ENCODE measurements at regions not wholly inside any gene's neighbourhood (a gene's known extent, or its start where the extent isn't known, plus 50 kb on each side); places are given as distances from the start of the nearest gene placed in this dataset.
"Not testable (repeated sequence)": the region's sequence is repeated elsewhere in the genome, so short reads cannot be mapped to it uniquely, and the experiment has no call there.

DNA sequence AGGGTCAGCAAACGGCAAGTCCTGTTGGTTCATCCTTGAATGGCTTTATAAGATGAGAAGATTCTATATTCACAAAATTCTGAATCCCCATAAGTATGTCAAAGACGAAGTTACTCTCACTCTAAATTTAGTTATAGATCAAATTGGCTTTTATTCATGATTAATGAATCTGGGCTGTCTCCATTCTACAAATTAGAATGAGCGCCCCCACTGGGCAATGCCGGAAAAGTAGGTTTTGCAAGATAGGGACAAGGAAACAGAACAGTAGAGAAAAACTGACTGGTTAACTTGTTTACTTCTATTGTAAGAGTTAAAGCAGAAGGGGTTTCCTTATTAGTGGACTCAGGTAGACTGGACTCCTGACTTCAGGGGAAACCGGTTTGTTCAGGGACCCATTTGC lies 100.3 kb downstream of the F11 start:
- H3K36me3 ChIP-seq, result no peaks in the 10 kb centered on the region
- no peak overlapping the region for H3K27ac ChIP-seq
- DNase-seq (no peak), ATAC-seq (no peak)
- H3K9me3 ChIP-seq, result peaks cover 0 to 46% (median 25%) of the 10 kb centered on the region in 12 donors
- H3K4me3 ChIP-seq, result no peak overlapping the region
- TF ChIP-seq CTCF (IDR thresholded peaks at IDR 0.05) (no peak), POLR2A (IDR thresholded peaks at IDR 0.05) (no peak)
- H3K4me1 ChIP-seq, result no peaks in the 10 kb centered on the region
- no peaks in the 10 kb centered on the region for H3K27me3 ChIP-seq
- intact Hi-C loops (cut with DNase I), result no loop called here
- WGBS, 4 donors, result 89 to 92% (median 90%) methylated on average over 5 of the region's 5 CpGs

- ATAC-seq; H3K27ac ChIP-seq; H3K27me3 ChIP-seq; DNase-seq; H3K4me1 ChIP-seq; intact Hi-C loops (cut with DNase I); H3K36me3 ChIP-seq; H3K4me3 ChIP-seq: not testable (repeated sequence)
- 80 to 89% (median 86%) methylated on average over 6 of the region's 6 CpGs for WGBS, 4 donors
- H3K9me3 ChIP-seq, result peaks cover 0 to 50% (median 25%) of the 10 kb centered on the region in 12 donors
Measured at GRCh38 chr4:186363038-186363437, 97.0 kb downstream of the F11 start.

GRCh38 chr4:186360551-186360950 lies 94.6 kb downstream of the F11 start:
- intact Hi-C loops (cut with DNase I), result no loop called here
- ATAC-seq, result no peak
- H3K9me3 ChIP-seq, result peaks cover 0 to 48% (median 25%) of the 10 kb centered on the region in 12 donors
- 76 to 82% (median 81%) methylated on average over 4 of the region's 4 CpGs for WGBS, 4 donors
- no peak for TF ChIP-seq POLR2A (IDR thresholded peaks at IDR 0.05)
- no peak for TF ChIP-seq CTCF (IDR thresholded peaks at IDR 0.05)
- no peak for DNase-seq
- H3K4me3 ChIP-seq, result no peak overlapping the region
- no peaks in the 10 kb centered on the region for H3K36me3 ChIP-seq
- H3K4me1 ChIP-seq, result no peaks in the 10 kb centered on the region
- no peak overlapping the region for H3K27ac ChIP-seq
- H3K27me3 ChIP-seq, result no peaks in the 10 kb centered on the region

DNA sequence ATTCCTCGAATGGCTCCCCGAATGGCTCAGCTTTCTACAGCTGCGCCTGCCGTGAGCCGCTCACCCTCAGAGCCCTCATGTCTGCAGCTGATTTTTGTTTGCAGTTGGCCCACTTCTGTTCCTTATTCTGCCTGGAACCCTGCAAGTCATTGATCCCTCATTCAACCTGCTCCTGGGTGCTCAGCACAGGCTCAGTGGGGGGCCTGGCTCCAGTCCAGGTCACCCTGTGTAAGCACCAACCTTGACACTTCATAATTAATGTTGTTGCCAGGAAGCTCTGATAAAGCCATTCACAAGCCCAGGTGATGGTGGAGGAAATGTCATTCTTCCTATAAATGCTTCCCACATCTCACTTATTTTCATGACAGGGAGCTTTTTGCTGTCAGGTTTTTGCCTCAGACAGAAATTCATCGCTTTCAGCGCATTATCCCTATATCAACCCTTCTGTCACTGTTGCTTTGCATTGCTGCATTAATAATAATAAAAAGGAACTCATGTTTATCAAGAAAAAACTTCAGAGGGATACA lies 85.7 kb downstream of the F11 start:
- ATAC-seq (no peak), DNase-seq (no peak)
- no peaks in the 10 kb centered on the region for H3K36me3 ChIP-seq
- 79 to 90% (median 88%) methylated on average over 7 of the region's 7 CpGs for WGBS, 4 donors
- H3K4me1 ChIP-seq, result no peaks in the 10 kb centered on the region
- no peak overlapping the region for H3K27ac ChIP-seq
- TF ChIP-seq POLR2A (IDR thresholded peaks at IDR 0.05) (no peak), CTCF (IDR thresholded peaks at IDR 0.05) (no peak)
- H3K4me3 ChIP-seq, result no peak overlapping the region
- H3K9me3 ChIP-seq, result peaks cover 0 to 6% (median 0%) of the 10 kb centered on the region in 12 donors
- H3K27me3 ChIP-seq, result no peaks in the 10 kb centered on the region
- intact Hi-C loops (cut with DNase I), result no loop called here

DNA sequence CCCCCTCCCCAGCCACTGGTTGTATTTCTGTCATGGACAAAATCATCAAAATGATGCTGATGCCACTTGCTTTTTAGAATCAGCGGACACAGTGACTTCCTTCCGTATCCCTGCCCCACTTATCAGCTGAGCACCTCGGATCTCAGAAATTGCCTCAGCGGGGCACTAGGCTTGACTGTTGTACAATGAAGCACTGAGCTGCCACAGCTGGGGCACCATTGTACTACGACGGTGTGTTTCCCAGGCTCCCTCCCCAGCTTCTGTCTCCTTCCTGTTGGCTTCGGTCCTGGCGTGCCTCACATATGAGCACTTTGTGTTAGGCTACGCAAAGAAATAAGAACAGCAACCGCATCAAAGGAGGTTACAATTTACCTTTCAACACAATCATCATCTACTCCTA lies 82.4 kb downstream of the F11 start:
- Histone ChIP-seq H3K27me3 (peaks cover 0 to 11% (median 0%) of the 10 kb centered on the region in 9 donors), H3K9me3 (no peaks in the 10 kb centered on the region), H3K36me3 (no peaks in the 10 kb centered on the region), H3K4me3 (no peak overlapping the region), H3K27ac (no peak overlapping the region), H3K4me1 (no peaks in the 10 kb centered on the region)
- ATAC-seq (no peak), DNase-seq (no peak)
- WGBS, 4 donors, result 75 to 89% (median 80%) methylated on average over 10 of the region's 10 CpGs
- intact Hi-C loops (cut with DNase I), result no loop called here
- TF ChIP-seq POLR2A (IDR thresholded peaks at IDR 0.05), result no peak
- TF ChIP-seq CTCF (IDR thresholded peaks at IDR 0.05), result no peak
